Erythroblast (primary cell): ENCODE measurements at regions not wholly inside any gene's neighbourhood (a gene's known extent, or its start where the extent isn't known, plus 50 kb on each side); places are given as distances from the start of the nearest gene placed in this dataset.

ENCODE experiments used
- GATA1 ChIP-seq: IDR thresholded peaks from 2 replicates; pipeline ENCODE4 v1.6.1; 2011; ENCODE audit warnings: low read depth, mild to moderate bottlenecking, control low read depth, low read length, moderate library complexity
- POLR2A ChIP-seq: IDR thresholded peaks from 2 replicates; pipeline ENCODE4 v1.6.1; 2011; ENCODE audit warnings: mild to moderate bottlenecking, low read length

DNA sequence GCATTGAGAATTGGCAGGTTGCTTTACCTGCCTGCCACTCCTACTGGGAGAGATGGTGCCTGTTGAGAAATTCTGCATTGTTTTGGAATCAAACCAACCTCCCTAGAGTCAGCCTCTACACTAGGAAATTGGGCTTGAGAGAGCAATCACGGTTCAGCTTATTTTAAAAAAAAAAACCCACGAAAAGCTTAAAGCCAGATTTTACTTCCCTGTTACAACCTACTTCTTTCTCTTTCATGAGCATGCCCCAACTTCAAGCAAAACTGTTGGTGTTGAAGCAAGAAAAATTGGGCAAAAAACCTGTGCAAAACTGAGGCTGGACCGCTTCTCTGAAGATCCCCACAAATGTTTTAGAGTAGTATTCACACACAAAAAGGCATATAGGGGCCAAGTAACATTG lies 134.6 kb upstream of the ZEB2 start:
- no peak for TF ChIP-seq POLR2A
- TF ChIP-seq GATA1: no peak
